ENCODE measurements at regions not wholly inside any gene's neighbourhood (a gene's known extent, or its start where the extent isn't known, plus 50 kb on each side); places are given as distances from the start of the nearest gene placed in this dataset.
A peak's percentile ranks its signal among the peaks of the same experiment; 100 is the strongest.
"Not testable (repeated sequence)": the region's sequence is repeated elsewhere in the genome, so short reads cannot be mapped to it uniquely, and the experiment has no call there.

- DNase-seq (ENCODE audit: low read depth) = peak; percentile 63
Measured at GRCh38 chrX:39764441-39764914, 333.3 kb downstream of the BCOR start.

DNA sequence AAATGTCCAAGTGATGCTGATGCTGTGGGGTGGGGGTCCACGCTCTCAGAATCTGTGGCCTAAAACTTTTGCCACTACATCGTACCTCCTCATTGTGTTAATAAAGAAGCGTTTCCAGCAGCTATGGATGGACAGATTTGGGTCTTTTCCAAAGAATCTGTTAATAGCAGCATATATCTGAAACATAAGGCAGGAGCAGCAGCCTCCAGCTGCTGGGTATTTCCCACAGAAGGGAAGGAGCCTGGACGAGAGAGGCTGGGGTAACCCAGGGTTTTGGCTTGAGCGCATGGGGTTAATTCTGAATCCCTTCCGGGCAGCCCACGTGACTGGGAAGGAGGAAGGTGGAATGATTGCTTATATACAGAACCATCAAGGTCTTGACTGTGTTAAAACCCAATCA lies 332.4 kb downstream of the BCOR start:
- no peak for DNase-seq (ENCODE audit: low read depth)

DNA sequence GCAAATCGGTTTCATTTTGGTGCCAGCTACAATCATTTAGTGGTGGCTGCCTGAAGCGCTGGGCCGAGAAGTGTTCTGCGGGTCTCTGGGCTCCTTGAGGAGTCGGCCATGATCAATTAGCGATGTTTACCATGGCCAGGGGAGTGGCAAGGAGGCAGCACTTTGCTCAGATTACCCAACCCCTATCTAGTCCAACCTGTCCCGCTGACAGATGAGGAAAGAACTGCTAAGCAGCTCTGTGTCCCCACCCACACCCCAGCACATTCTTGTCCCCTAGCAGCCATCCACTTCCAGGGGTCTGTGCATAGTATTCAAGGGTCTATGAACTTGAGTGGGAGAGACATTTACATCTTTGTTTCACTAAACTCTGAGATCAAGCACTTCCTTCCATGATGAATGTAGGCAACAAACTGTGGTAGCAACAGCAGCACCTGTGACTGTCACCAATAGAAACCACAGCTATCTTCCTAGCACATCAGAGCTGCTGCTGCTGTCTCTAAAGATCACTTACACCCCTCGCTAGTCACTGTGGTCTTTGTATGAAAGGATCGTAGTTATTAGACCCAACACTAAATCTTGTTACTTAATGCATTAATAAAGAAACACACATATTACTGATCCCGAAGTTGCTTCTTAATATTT lies 331.6 kb downstream of the BCOR start:
- no peak for DNase-seq (ENCODE audit: low read depth)

- no peak for DNase-seq (ENCODE audit: low read depth)
Measured at GRCh38 chrX:39766855-39767254, 330.9 kb downstream of the BCOR start.

- no peak for DNase-seq (ENCODE audit: low read depth)
Measured at GRCh38 chrX:39767446-39767845, 330.3 kb downstream of the BCOR start.

- no peak for DNase-seq (ENCODE audit: low read depth)
Measured at GRCh38 chrX:39769748-39770147, 328.0 kb downstream of the BCOR start.

GRCh38 chrX:39771089-39771488 lies 326.7 kb downstream of the BCOR start:
- DNase-seq (ENCODE audit: low read depth) = no peak

DNA sequence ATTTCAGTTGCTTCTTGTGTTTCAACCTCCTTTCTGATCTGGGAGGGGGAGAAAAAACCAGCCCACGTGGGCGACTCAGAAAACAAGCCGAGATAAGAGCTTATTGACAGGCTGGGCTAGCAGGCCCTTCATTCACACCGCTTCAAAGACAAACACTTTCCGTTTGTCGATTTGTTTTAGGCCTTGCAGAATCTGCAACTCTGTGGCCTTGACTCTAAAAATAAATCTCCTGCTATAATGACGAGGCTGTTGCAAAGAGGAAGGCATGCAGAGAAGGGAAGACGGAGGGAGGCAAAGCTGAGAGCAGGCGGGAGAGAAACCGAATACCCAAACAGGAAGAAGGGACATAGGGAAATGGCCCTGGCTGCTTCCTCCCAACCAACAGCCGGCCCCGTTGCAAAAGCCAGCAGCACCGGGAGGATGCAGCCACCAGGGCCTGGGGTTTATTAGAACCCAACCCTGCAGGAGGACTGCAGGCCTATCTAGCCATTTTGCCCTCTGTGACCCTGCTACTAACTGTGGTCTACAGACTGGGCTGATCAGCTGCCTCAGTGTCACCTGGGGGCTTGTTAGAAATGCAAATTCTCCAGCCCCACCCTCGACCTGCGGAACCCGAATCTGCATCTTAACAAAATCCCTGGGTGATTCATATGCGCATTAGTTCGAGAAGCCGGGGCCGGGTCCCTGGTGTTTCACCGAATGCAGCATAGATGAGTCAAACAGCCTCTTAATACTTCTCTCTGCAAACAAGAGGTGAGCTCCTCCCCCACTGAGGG lies 325.5 kb downstream of the BCOR start:
- DNase-seq (ENCODE audit: low read depth) = peak; percentile 79

DNA sequence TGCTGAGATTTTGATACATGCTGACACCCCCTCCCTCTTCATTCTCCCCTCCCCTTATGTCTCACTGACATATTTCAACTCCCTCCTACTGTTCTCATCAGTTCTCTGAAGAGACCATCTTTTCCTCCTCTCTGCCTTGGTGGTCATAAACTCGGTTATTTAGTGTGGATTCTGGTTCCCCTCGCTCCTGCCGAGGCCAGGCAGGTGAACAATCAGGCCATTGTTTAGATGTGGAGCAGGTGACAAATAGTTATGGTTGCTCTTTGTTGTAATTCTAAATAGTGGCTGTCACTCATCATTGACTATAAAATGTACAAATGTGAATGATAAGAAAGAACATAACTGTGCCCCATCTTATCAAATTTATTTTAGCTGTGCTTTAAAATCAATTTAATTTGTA lies 324.6 kb downstream of the BCOR start:
- DNase-seq (ENCODE audit: low read depth) = no peak

DNA sequence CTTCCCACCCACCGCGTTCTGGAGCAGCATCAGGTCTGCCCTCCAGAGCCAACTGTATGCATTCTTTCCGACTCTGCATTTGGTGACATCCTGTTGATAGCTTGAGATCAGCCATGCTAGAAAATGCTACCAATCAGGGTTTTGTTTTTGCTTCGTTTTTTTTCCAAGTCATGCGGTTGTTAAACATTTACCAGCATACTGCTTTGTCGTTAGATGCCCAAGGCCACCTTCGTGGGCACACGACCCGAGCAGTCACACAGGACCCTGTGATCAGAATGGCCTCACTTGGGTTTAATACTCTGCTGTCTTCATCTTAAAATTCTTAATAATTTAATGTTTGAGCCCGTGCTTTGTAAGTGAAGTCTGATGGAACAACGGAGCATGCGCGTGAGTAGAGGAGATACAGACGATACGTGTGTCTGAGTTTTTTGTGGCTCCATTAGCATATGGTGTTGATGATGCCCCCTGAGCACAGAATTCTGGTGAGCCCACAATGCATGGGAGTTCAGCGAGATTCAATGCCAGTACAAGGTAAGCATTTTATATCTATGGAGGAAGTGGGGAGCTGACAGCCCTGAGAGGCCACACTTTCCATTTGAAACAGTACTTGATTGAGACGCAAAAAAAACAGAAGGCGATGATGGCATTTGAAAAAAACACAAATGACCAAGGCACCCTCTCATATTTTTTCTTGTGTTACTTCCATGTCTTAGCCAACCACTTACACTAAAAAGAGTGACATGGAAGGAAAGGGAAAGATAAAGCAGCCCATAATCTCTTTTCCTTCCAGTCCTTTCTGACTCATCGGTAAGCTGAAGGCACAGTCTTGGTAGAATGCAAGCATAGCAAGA lies 323.6 kb downstream of the BCOR start:
- peak; percentile 54 for DNase-seq (ENCODE audit: low read depth)

GRCh38 chrX:39774774-39775328 lies 322.9 kb downstream of the BCOR start:
- no peak for DNase-seq (ENCODE audit: low read depth)

DNA sequence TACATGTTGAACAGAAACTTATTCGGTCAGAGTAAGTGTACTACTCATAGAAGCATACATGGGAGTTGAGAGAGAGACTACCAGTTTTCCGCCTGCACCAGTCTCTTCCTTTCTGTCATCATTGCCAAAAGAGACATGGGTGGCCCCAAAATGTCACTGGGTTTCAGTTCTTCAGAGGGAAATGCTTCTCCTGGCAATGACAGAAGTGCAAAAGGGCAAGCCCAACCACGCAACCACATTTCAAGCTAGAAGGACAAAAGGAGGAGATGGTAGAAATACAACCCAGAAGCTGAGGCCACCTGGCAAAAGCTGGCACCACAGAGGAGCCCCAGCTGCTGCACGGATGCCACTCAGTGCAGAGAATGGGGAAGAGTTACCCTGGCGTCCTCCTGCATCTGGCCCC lies 320.1 kb downstream of the BCOR start:
- DNase-seq (ENCODE audit: low read depth) = no peak

- no peak for DNase-seq (ENCODE audit: low read depth)
Measured at GRCh38 chrX:39779952-39780783, 317.6 kb downstream of the BCOR start.

DNA sequence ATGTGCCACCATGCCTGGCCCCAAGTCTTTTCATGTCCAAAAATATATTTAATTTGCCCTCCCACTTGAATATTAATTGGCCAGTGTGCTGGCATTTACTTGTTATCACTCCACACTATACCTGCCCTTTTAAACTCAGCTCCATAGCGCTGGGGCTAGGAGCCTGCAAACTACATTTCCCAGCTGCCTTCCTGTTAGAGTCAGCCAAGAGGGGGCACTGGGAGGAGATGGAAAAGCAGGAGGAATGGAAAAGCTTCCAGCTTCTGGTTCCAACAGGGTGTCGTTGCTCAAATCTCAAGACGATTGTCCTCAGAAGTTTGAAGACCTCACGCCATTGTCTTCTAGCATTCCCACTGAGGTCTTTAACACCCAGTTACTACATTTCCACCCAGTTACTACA lies 315.5 kb downstream of the BCOR start:
- DNase-seq (ENCODE audit: low read depth) = no peak

- no peak for DNase-seq (ENCODE audit: low read depth)
Measured at GRCh38 chrX:39787999-39788398, 309.8 kb downstream of the BCOR start.

DNA sequence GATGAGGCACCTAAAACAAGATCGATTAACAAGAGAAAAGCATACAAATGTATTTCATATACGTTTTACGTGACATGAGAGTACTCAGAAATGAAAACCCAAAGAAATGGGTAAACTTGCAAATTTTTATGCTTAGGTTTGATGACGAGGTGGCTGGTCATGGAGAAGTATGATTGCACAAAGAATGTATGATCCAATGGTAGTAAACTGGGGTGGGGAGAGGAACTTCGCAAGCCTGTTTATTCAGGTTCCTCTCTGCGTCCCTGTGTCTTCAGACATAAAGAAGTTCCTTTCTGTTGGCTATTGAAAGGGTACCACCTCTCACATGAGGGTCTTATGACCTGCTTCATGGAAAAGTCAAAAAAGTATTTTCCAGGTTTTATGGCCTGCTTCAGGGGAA lies 309.2 kb downstream of the BCOR start:
- no peak for DNase-seq (ENCODE audit: low read depth)

DNA sequence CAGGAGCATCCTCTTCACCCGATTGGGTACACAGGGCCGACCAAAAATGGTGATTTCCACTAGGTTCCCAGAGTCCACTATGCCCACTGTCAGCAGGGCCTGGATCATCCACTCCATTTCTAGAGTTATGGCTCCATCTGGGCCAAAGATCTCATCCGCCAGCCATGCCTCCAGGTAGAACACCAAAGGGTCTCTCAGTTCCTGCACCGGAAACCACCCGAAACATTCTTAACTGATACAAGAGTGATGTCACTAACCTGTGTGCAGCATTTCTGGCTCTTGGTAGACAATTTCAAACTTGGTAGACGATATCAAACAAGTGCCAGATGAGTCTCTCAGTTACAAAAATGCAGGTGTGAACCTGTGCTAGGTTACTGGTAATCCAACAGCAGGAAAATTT lies 306.1 kb downstream of the BCOR start:
- no peak for DNase-seq (ENCODE audit: low read depth)

DNA sequence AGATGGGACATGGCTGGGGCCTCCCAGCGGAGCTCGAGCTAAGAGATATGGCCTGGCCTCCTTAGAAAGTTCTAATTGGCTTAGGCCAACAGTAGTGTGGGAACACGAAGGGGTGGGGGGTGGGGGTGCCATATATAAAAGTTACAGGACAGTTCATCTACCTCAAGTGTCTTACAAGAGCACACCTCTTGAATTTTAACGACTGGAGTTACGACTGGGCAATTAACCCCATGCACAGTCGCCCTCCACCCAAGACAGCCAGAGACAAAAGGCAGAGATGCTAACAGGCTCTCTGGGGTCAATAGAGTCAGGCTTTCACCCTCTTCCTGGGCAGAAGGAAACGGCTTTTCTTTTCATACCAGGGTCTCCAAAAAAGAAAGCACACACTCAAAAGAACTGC lies 302.2 kb downstream of the BCOR start:
- DNase-seq (ENCODE audit: low read depth) = no peak

DNA sequence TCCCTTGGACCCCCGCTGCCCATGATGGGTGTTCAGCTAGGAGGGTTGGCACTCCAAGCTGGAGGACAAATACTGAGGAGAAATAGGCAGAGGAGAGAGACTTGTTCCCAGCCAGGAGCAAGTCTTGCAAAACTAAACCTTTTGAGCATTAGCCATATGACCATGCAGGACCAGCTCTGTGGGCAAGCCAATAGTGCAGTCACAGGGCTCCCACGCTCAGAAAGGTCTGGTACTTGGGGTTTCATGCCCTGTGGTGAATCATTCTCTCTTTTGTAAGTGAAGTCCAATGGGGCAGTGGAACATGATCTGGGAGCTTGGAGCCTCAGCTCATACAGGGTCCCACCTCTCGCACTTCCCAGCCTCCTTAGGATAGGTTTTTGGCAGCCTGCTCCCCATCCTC lies 300.9 kb downstream of the BCOR start:
- no peak for DNase-seq (ENCODE audit: low read depth)

DNA sequence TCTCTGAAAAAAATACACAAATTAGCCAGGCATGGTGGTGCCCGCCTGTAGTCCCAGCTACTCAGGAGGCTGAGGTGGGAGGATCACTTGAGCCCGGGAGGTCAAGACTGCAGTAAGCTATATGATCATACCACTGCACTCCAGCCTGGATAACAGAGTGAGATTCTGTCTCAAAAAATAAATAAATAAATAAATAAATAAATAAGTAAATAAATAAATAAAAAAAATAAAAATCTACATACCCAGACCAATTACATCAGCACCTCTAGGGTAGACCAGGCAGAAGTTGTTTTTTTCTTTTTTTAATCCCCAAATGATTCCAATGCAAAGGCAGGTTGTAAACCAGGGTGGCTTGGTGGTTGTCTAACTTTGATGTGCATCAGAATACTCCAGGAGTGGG lies 299.3 kb downstream of the BCOR start:
- not testable (repeated sequence) for DNase-seq (ENCODE audit: low read depth)

GRCh38 chrX:39802354-39802753 lies 295.4 kb downstream of the BCOR start:
- no peak for DNase-seq (ENCODE audit: low read depth)

DNA sequence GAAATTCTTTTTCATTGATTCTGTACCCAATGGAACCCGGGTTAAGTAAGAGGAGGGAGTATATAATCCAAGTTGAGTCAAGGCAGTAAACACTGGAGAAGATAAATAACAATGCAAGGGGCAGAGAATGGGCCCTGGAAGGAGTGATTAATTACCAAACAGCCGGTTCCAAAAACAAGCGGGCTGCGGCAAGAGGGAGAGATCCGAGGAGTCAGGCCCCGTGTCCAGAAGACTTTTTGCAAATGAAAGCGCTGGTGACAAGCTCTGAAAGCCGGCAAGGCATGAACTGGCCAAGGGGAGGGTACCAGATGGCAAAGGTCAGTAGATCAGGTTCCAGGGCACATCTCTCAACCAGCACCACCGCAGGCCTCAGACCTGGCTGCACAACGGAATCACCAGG lies 294.9 kb downstream of the BCOR start:
- DNase-seq (ENCODE audit: low read depth) = no peak

Measured in iris pigment epithelial cell (primary cell).